Epithelial cell of proximal tubule (primary cell): ENCODE measurements at regions not wholly inside any gene's neighbourhood (a gene's known extent, or its start where the extent isn't known, plus 50 kb on each side); places are given as distances from the start of the nearest gene placed in this dataset.

Source experiments
- DNase-seq: peaks from one replicate; pipeline ENCODE4 v3.0.0-alpha.2; 2011; ENCODE audit warnings: low read depth
- H3K4me3 ChIP-seq: 2 replicates; pipeline ENCODE4 v1.5.1; 2011; ENCODE audit warnings: low read depth, mild to moderate bottlenecking, low read length
- CTCF ChIP-seq: conservative IDR thresholded peaks from 2 replicates; pipeline ENCODE4 v1.5.1; 2012; ENCODE audit warnings: low read depth, mild to moderate bottlenecking, low read length

- TF ChIP-seq CTCF, result no peak
- no peak for DNase-seq
- no peak overlapping the region for H3K4me3 ChIP-seq
Observed at GRCh38 chr14:42307239-42307825, 700.7 kb downstream of the LRFN5 start.

DNA sequence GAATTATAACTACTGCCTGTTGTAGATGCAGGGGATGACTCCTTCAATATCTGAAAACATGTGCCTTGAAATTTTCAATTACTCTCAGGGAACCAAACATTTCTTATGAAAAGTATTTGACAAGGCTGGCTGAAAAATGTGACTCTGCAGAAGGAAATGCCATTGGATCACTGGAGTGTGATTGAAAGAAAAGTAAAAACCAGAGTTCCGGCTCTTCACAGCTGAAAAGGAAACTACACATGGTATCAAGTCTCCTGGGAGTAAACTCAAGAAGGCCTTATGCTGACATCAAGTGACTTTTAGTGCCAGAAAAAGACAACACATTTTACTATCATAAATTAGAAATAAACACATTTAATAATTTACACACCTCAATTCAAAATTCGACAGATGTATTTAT is 693.0 kb downstream of the LRFN5 start:
- peak; percentile 3 for DNase-seq
- no peak for TF ChIP-seq CTCF
- H3K4me3 ChIP-seq, result no peak overlapping the region

DNA sequence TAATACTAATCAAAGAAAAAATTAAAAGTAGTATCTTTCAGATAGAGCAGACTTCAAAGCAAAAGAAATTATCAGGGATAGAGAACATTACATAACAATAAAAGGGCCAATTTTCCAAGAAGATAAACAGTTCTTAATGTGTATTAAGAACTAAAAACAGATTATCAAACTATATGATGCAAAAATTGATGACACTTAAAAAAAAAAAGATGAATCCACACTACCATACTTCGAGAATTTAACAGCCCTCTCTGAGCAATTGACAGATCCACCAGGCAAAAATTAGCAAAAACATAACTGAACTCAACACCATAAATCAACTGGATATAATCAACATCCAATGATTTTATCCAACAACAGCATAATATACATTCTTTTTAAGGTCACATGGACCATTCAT is 686.5 kb downstream of the LRFN5 start:
- DNase-seq, result no peak
- TF ChIP-seq CTCF, result no peak
- H3K4me3 ChIP-seq, result no peak overlapping the region

GRCh38 chr14:42277840-42278239 is 671.2 kb downstream of the LRFN5 start:
- TF ChIP-seq CTCF, result no peak
- H3K4me3 ChIP-seq, result no peak overlapping the region
- DNase-seq, result no peak

GRCh38 chr14:42269234-42269633 is 662.6 kb downstream of the LRFN5 start:
- no peak for TF ChIP-seq CTCF
- no peak for DNase-seq
- H3K4me3 ChIP-seq, result no peak overlapping the region

DNA sequence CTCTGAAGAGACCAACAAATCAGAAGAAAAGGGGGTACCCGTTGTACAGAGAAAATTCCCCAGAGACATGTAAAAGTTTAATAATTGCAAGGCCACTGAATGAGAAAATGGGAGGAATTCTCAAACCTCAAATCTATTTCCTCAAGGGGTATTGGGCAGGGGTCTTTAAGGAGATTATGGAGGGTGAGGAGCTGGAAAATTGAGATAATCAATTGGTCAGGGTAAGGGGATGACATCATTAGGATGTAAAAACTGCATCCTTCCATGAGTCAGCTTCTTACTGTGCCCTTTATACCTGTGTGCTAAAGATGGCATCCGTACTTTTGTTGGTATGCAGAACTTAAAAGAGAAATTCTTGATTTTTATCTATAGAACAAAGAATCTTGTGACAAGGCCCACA is 641.5 kb downstream of the LRFN5 start:
- H3K4me3 ChIP-seq, result no peak overlapping the region
- no peak for DNase-seq
- no peak for TF ChIP-seq CTCF

GRCh38 chr14:42241101-42241500 is 634.4 kb downstream of the LRFN5 start:
- no peak for TF ChIP-seq CTCF
- DNase-seq, result no peak
- no peak overlapping the region for H3K4me3 ChIP-seq
